GM19035 (cell line): ENCODE measurements at regions not wholly inside any gene's neighbourhood (a gene's known extent, or its start where the extent isn't known, plus 50 kb on each side); places are given as distances from the start of the nearest gene placed in this dataset.
"Not testable (repeated sequence)": the region's sequence is repeated elsewhere in the genome, so short reads cannot be mapped to it uniquely, and the experiment has no call there.

ENCODE experiments used
- ATAC-seq: cut with Tn5 transposase; IDR thresholded peaks from one replicate; pipeline ENCODE4 v1.9.1; 2021; ENCODE audit not compliant: unreplicated experiment

- ATAC-seq, result not testable (repeated sequence)
Observed at GRCh38 chr3:75312469-75312868, 351.7 kb upstream of the FRG2C start.

- ATAC-seq, result not testable (repeated sequence)
Observed at GRCh38 chr3:75319776-75320175, 344.4 kb upstream of the FRG2C start.

- ATAC-seq, result no peak
Observed at GRCh38 chr3:75320369-75320768, 343.8 kb upstream of the FRG2C start.

GRCh38 chr3:75321060-75321459, 343.1 kb upstream of the FRG2C start:
- ATAC-seq, result no peak

GRCh38 chr3:75323936-75324335, 340.2 kb upstream of the FRG2C start:
- not testable (repeated sequence) for ATAC-seq

- no peak for ATAC-seq
Observed at GRCh38 chr3:75325716-75326115, 338.4 kb upstream of the FRG2C start.

GRCh38 chr3:75327453-75327852, 336.7 kb upstream of the FRG2C start:
- ATAC-seq, result no peak

- no peak for ATAC-seq
Observed at GRCh38 chr3:75329476-75330097, 334.5 kb upstream of the FRG2C start.

GRCh38 chr3:75330446-75330845, 333.7 kb upstream of the FRG2C start:
- ATAC-seq, result not testable (repeated sequence)

- ATAC-seq, result not testable (repeated sequence)
Observed at GRCh38 chr3:75332090-75332489, 332.0 kb upstream of the FRG2C start.

GRCh38 chr3:75332794-75333193, 331.3 kb upstream of the FRG2C start:
- ATAC-seq, result no peak

- ATAC-seq, result no peak
Observed at GRCh38 chr3:75334299-75334698, 329.8 kb upstream of the FRG2C start.

GRCh38 chr3:75337226-75337900, 326.8 kb upstream of the FRG2C start:
- ATAC-seq, result no peak

GRCh38 chr3:75338342-75338741, 325.8 kb upstream of the FRG2C start:
- no peak for ATAC-seq

GRCh38 chr3:75341324-75342067, 322.6 kb upstream of the FRG2C start:
- ATAC-seq, result no peak

GRCh38 chr3:75342425-75342824, 321.7 kb upstream of the FRG2C start:
- no peak for ATAC-seq

- ATAC-seq, result not testable (repeated sequence)
Observed at GRCh38 chr3:75350536-75350935, 313.6 kb upstream of the FRG2C start.

- ATAC-seq, result not testable (repeated sequence)
Observed at GRCh38 chr3:75362086-75362784, 301.9 kb upstream of the FRG2C start.

GRCh38 chr3:75372964-75373363, 291.2 kb upstream of the FRG2C start:
- not testable (repeated sequence) for ATAC-seq

- ATAC-seq, result not testable (repeated sequence)
Observed at GRCh38 chr3:75379840-75380239, 284.3 kb upstream of the FRG2C start.

- ATAC-seq, result no peak
Observed at GRCh38 chr3:75380276-75380771, 283.8 kb upstream of the FRG2C start.
